Mucosa of stomach (tissue), 1 donor: ENCODE measurements at regions not wholly inside any gene's neighbourhood (a gene's known extent, or its start where the extent isn't known, plus 50 kb on each side); places are given as distances from the start of the nearest gene placed in this dataset.

Experiments
- H3K27me3 ChIP-seq: one replicate; pipeline ENCODE4 v1.7.0; 2013; ENCODE audit warnings: mild to moderate bottlenecking, low read length; ENCODE audit not compliant: control insufficient read depth, insufficient read depth
- H3K36me3 ChIP-seq: one replicate; pipeline ENCODE4 v1.7.0; 2013; ENCODE audit warnings: low read length; ENCODE audit not compliant: control insufficient read depth, insufficient read depth
- H3K4me1 ChIP-seq: one replicate; pipeline ENCODE4 v1.7.0; 2013; ENCODE audit warnings: mild to moderate bottlenecking, low read length; ENCODE audit not compliant: control insufficient read depth, insufficient read depth
- H3K4me3 ChIP-seq: one replicate; pipeline ENCODE4 v1.7.0; 2013; ENCODE audit warnings: low read length
- H3K9ac ChIP-seq: one replicate; pipeline ENCODE4 v1.7.0; 2013; ENCODE audit warnings: mild to moderate bottlenecking, low read length, moderate library complexity
- H3K9me3 ChIP-seq: one replicate; pipeline ENCODE4 v1.7.0; 2013; ENCODE audit warnings: mild to moderate bottlenecking, low read length, moderate library complexity; ENCODE audit not compliant: control insufficient read depth
- donor health status: Pancreatic carcinoma.

GRCh38 chrY:15749533-15750433 is 1225.5 kb downstream of the NLGN4Y start:
- Histone ChIP-seq H3K4me3 (no peak overlapping the region), H3K4me1 (no peaks in the 10 kb centered on the region), H3K36me3 (no peaks in the 10 kb centered on the region), H3K9me3 (no peaks in the 10 kb centered on the region), H3K9ac (no peak overlapping the region), H3K27me3 (no peaks in the 10 kb centered on the region)

- Histone ChIP-seq H3K4me3 (no peak overlapping the region), H3K9me3 (no peaks in the 10 kb centered on the region), H3K36me3 (no peaks in the 10 kb centered on the region), H3K4me1 (no peaks in the 10 kb centered on the region), H3K27me3 (no peaks in the 10 kb centered on the region), H3K9ac (no peak overlapping the region)
Observed at GRCh38 chrY:15751001-15751400, 1226.7 kb downstream of the NLGN4Y start.

GRCh38 chrY:15756266-15756665 is 1231.9 kb downstream of the NLGN4Y start:
- Histone ChIP-seq H3K4me1 (no peaks in the 10 kb centered on the region), H3K27me3 (no peaks in the 10 kb centered on the region), H3K9ac (no peak overlapping the region), H3K36me3 (no peaks in the 10 kb centered on the region), H3K9me3 (no peaks in the 10 kb centered on the region), H3K4me3 (no peak overlapping the region)

- Histone ChIP-seq H3K9ac (no peak overlapping the region), H3K27me3 (no peaks in the 10 kb centered on the region), H3K9me3 (no peaks in the 10 kb centered on the region), H3K4me1 (no peaks in the 10 kb centered on the region), H3K36me3 (no peaks in the 10 kb centered on the region), H3K4me3 (no peak overlapping the region)
Observed at GRCh38 chrY:15773579-15773978, 1249.2 kb downstream of the NLGN4Y start.

GRCh38 chrY:15775880-15776279 is 1251.6 kb downstream of the NLGN4Y start:
- Histone ChIP-seq H3K36me3 (no peaks in the 10 kb centered on the region), H3K4me1 (no peaks in the 10 kb centered on the region), H3K9ac (no peak overlapping the region), H3K4me3 (no peak overlapping the region), H3K27me3 (no peaks in the 10 kb centered on the region), H3K9me3 (no peaks in the 10 kb centered on the region)

- no peak overlapping the region for H3K4me3 ChIP-seq
- no peaks in the 10 kb centered on the region for H3K9me3 ChIP-seq
- no peak overlapping the region for H3K9ac ChIP-seq
- H3K27me3 ChIP-seq, result no peaks in the 10 kb centered on the region
- H3K4me1 ChIP-seq, result no peaks in the 10 kb centered on the region
- no peaks in the 10 kb centered on the region for H3K36me3 ChIP-seq
Observed at GRCh38 chrY:15779891-15780290, 1255.6 kb downstream of the NLGN4Y start.

- Histone ChIP-seq H3K27me3 (no peaks in the 10 kb centered on the region), H3K36me3 (no peaks in the 10 kb centered on the region), H3K9me3 (no peaks in the 10 kb centered on the region), H3K9ac (no peak overlapping the region), H3K4me3 (no peak overlapping the region), H3K4me1 (no peaks in the 10 kb centered on the region)
Observed at GRCh38 chrY:15800021-15800420, 1275.7 kb downstream of the NLGN4Y start.

GRCh38 chrY:15805985-15806384 is 1281.7 kb downstream of the NLGN4Y start:
- Histone ChIP-seq H3K27me3 (no peaks in the 10 kb centered on the region), H3K4me1 (no peaks in the 10 kb centered on the region), H3K4me3 (no peak overlapping the region), H3K9me3 (no peaks in the 10 kb centered on the region), H3K36me3 (no peaks in the 10 kb centered on the region), H3K9ac (no peak overlapping the region)

- Histone ChIP-seq H3K36me3 (no peaks in the 10 kb centered on the region), H3K27me3 (no peaks in the 10 kb centered on the region), H3K4me1 (no peaks in the 10 kb centered on the region), H3K9me3 (no peaks in the 10 kb centered on the region), H3K9ac (no peak overlapping the region), H3K4me3 (no peak overlapping the region)
Observed at GRCh38 chrY:15814241-15814640, 1289.9 kb downstream of the NLGN4Y start.
